Hepatocyte (in vitro differentiated cells): ENCODE measurements at regions not wholly inside any gene's neighbourhood (a gene's known extent, or its start where the extent isn't known, plus 50 kb on each side); places are given as distances from the start of the nearest gene placed in this dataset.

Experiments
- EZH2 ChIP-seq: fragments of 200-600 bp; sonication (generic); IDR thresholded peaks from 2 replicates; pipeline ENCODE4 v1.6.1; 2016; ENCODE audit warnings: antibody characterized with exemption, mild to moderate bottlenecking, borderline replicate concordance
- EZH2phosphoT487 ChIP-seq: fragments of 200-600 bp; sonication (generic); IDR thresholded peaks from one replicate; pipeline ENCODE4 v1.6.1; 2018; ENCODE audit warnings: antibody characterized with exemption, mild to moderate bottlenecking, low read depth, moderate library complexity; ENCODE audit not compliant: unreplicated experiment, severe bottlenecking
- TF ChIP-seq, protein P1 (sequence below): fragments of 200-600 bp; sonication (generic); IDR thresholded peaks from 2 replicates; pipeline ENCODE4 v1.5.1; 2016; ENCODE audit warnings: antibody characterized with exemption, mild to moderate bottlenecking; ENCODE audit not compliant: poor library complexity

DNA sequence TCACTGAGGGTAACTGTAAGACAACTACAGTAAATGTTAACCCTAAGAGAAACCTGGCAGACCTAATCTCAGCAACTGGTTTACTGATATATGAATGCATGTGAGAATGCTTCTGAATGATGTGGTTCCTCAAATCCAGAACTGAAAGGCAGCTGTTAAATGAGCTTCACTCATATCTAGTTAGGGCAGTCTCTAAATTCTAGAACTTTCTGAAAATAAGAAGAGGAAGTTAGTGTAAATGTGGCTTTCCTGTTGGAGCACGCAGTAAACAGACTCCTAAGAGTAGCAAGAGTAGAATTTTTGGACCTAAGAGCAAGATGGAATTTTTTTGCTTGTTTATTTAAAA is 117.9 kb upstream of the KCNN2 start:
- TF ChIP-seq, protein P1, sequence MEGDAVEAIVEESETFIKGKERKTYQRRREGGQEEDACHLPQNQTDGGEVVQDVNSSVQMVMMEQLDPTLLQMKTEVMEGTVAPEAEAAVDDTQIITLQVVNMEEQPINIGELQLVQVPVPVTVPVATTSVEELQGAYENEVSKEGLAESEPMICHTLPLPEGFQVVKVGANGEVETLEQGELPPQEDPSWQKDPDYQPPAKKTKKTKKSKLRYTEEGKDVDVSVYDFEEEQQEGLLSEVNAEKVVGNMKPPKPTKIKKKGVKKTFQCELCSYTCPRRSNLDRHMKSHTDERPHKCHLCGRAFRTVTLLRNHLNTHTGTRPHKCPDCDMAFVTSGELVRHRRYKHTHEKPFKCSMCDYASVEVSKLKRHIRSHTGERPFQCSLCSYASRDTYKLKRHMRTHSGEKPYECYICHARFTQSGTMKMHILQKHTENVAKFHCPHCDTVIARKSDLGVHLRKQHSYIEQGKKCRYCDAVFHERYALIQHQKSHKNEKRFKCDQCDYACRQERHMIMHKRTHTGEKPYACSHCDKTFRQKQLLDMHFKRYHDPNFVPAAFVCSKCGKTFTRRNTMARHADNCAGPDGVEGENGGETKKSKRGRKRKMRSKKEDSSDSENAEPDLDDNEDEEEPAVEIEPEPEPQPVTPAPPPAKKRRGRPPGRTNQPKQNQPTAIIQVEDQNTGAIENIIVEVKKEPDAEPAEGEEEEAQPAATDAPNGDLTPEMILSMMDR = no peak
- TF ChIP-seq EZH2phosphoT487 = no peak
- TF ChIP-seq EZH2 = no peak
